IMR-90 (cell line): ENCODE measurements at regions not wholly inside any gene's neighbourhood (a gene's known extent, or its start where the extent isn't known, plus 50 kb on each side); places are given as distances from the start of the nearest gene placed in this dataset.

Experiments used
- ATAC-seq: fragments of 200-7000 bp; cut with Tn5 transposase; 2 replicates; pipeline ENCODE4 v1.9.1; 2020; ENCODE audit warnings: low read depth, mild to moderate bottlenecking, moderate library complexity
- BruUV-seq: library from RNA; stranded (reverse); fragments of 400-500 nt; replicated peaks from 2 replicates; lab custom pipeline; 2021; lab: Mats Ljungman, UMichigan
- CTCF ChIA-PET: fragments of 300-600 bp; formaldehyde crosslinking; extraction: SDS; loops from one replicate; lab custom pipeline; 2021; ENCODE audit warnings: antibody characterized with exemption; lab: Yijun Ruan, JAX
- POLR2A ChIA-PET: fragments of 300-600 bp; sonication (Branson Sonifier 250); formaldehyde crosslinking; loops from one replicate; lab custom pipeline; 2022; ENCODE audit warnings: antibody characterized with exemption; ENCODE audit not compliant: unreplicated experiment; lab: Charles Lee
- DNase-seq: peaks from one replicate; pipeline ENCODE4 v3.0.0; 2013
- H2AFZ ChIP-seq: replicated peaks from 2 replicates; pipeline ENCODE3; 2013; ENCODE audit warnings: low read length, mild to moderate bottlenecking; ENCODE audit not compliant: poor library complexity
- H2AK5ac ChIP-seq: 2 replicates; pipeline ENCODE4 v1.6.1; 2013; ENCODE audit warnings: low read depth, low read length, inconsistent platforms
- H2AK9ac ChIP-seq: replicated peaks from 2 replicates; pipeline ENCODE3; 2013; ENCODE audit warnings: mild to moderate bottlenecking, low read depth, low read length, moderate library complexity; ENCODE audit not compliant: poor library complexity
- H2BK120ac ChIP-seq: 2 replicates; pipeline ENCODE4 v1.6.1; 2013; ENCODE audit warnings: low read depth, low read length, inconsistent platforms
- H2BK15ac ChIP-seq: 3 replicates; pipeline ENCODE4 v1.6.1; 2013; ENCODE audit warnings: low read depth, low read length, inconsistent platforms
- H2BK20ac ChIP-seq: 2 replicates; pipeline ENCODE4 v1.6.1; 2013; ENCODE audit warnings: low read depth, mild to moderate bottlenecking, inconsistent platforms, low read length, moderate library complexity
- H2BK5ac ChIP-seq: 2 replicates; pipeline ENCODE4 v1.6.1; 2013; ENCODE audit warnings: mild to moderate bottlenecking, low read depth, low read length, inconsistent platforms; ENCODE audit not compliant: poor library complexity, severe bottlenecking
- H3K14ac ChIP-seq: replicated peaks from 2 replicates; pipeline ENCODE4 v1.6.1; 2013; ENCODE audit warnings: low read depth, low read length, inconsistent platforms
- H3K18ac ChIP-seq: 2 replicates; pipeline ENCODE4 v1.6.1; 2013; ENCODE audit warnings: low read depth, low read length, control low read depth
- H3K23ac ChIP-seq: 2 replicates; pipeline ENCODE4 v1.6.1; 2013; ENCODE audit warnings: low read depth, low read length, inconsistent platforms
- H3K27ac ChIP-seq: 2 replicates; pipeline ENCODE4 v1.5.1; 2013; ENCODE audit warnings: mild to moderate bottlenecking, control low read depth, low read length; ENCODE audit not compliant: insufficient read depth
- H3K27me3 ChIP-seq: 2 replicates; pipeline ENCODE4 v1.6.1; 2013; ENCODE audit warnings: low read length; ENCODE audit not compliant: control insufficient read depth, insufficient read depth
- H3K36me3 ChIP-seq: 2 replicates; pipeline ENCODE4 v1.6.1; 2013; ENCODE audit warnings: low read length, mixed read lengths; ENCODE audit not compliant: control insufficient read depth, insufficient read depth
- H3K4ac ChIP-seq: 2 replicates; pipeline ENCODE4 v1.6.1; 2013; ENCODE audit warnings: low read depth, low read length, inconsistent platforms
- H3K4me1 ChIP-seq: 2 replicates; pipeline ENCODE4 v1.6.1; 2013; ENCODE audit warnings: low read length, mixed read lengths; ENCODE audit not compliant: control insufficient read depth, insufficient read depth
- H3K4me2 ChIP-seq: 2 replicates; pipeline ENCODE4 v1.6.1; 2013; ENCODE audit warnings: low read depth, mild to moderate bottlenecking, control low read depth, low read length, moderate library complexity
- H3K4me3 ChIP-seq: 2 replicates; pipeline ENCODE4 v1.5.1; 2013; ENCODE audit warnings: low read depth, mild to moderate bottlenecking, control low read depth, low read length, moderate library complexity; ENCODE audit not compliant: insufficient read depth
- H3K56ac ChIP-seq: 2 replicates; pipeline ENCODE4 v1.6.1; 2013; ENCODE audit warnings: low read length, inconsistent platforms; ENCODE audit not compliant: insufficient read depth; ENCODE audit errors: extremely low read depth
- H3K79me1 ChIP-seq, 2 experiments: 2 replicates each; pipeline ENCODE4 v1.6.1; 2013; ENCODE audit warnings: low read length in 2 of 2, inconsistent platforms in 1 of 2, low read depth in 1 of 2
- H3K9ac ChIP-seq: 2 replicates; pipeline ENCODE4 v1.6.1; 2013; ENCODE audit warnings: low read depth, low read length, control low read depth
- H3K9me1 ChIP-seq: 2 replicates; pipeline ENCODE4 v1.6.1; 2013; ENCODE audit warnings: low read length, inconsistent platforms; ENCODE audit not compliant: insufficient read depth
- H3K9me3 ChIP-seq: 2 replicates; pipeline ENCODE4 v1.6.1; 2013; ENCODE audit warnings: low read length; ENCODE audit not compliant: control insufficient read depth, insufficient read depth
- H4K20me1 ChIP-seq: 2 replicates; pipeline ENCODE4 v1.6.1; 2013; ENCODE audit warnings: low read length, inconsistent platforms; ENCODE audit not compliant: insufficient read depth
- H4K5ac ChIP-seq: 2 replicates; pipeline ENCODE4 v1.6.1; 2013; ENCODE audit warnings: mild to moderate bottlenecking, low read depth, low read length, control low read depth
- H4K8ac ChIP-seq, 2 experiments: 2 replicates each; pipeline ENCODE4 v1.6.1; 2013; ENCODE audit warnings: low read depth in 2 of 2, low read length in 2 of 2, control low read depth in 1 of 2, inconsistent platforms in 1 of 2
- H4K91ac ChIP-seq: 2 replicates; pipeline ENCODE4 v1.6.1; 2013; ENCODE audit warnings: low read depth, low read length, inconsistent platforms; ENCODE audit not compliant: insufficient read depth
- BHLHE40 ChIP-seq: fragments of 150-350 bp; IDR thresholded peaks from 2 replicates; pipeline ENCODE4 v1.6.1; 2016; ENCODE audit warnings: mild to moderate bottlenecking, low read depth, low read length
- CEBPB ChIP-seq: IDR thresholded peaks from 2 replicates; pipeline ENCODE4 v1.6.1; 2012; ENCODE audit warnings: low read depth, low read length, improper control_type of control experiment
- CHD1 ChIP-seq: IDR thresholded peaks from 2 replicates; pipeline ENCODE4 v1.6.1; 2012; ENCODE audit warnings: low read depth, low read length, improper control_type of control experiment
- ELK1 ChIP-seq: fragments of 150-350 bp; IDR thresholded peaks from 2 replicates; pipeline ENCODE4 v1.6.1; 2016; ENCODE audit warnings: low read depth, mild to moderate bottlenecking, low read length, moderate library complexity, borderline replicate concordance
- MAZ ChIP-seq: IDR thresholded peaks from 2 replicates; pipeline ENCODE4 v1.6.1; 2012; ENCODE audit warnings: low read depth, mild to moderate bottlenecking, low read length, improper control_type of control experiment, moderate library complexity, borderline replicate concordance
- POLR2A ChIP-seq: IDR thresholded peaks from 2 replicates; pipeline ENCODE4 v1.6.1; 2012; ENCODE audit warnings: mild to moderate bottlenecking, low read depth, low read length
- RAD21 ChIP-seq: IDR thresholded peaks from 2 replicates; pipeline ENCODE4 v1.6.1; 2012; ENCODE audit warnings: low read length, improper control_type of control experiment
- RCOR1 ChIP-seq: IDR thresholded peaks from 2 replicates; pipeline ENCODE4 v1.6.1; 2012; ENCODE audit warnings: mild to moderate bottlenecking, low read length, improper control_type of control experiment; ENCODE audit not compliant: insufficient replicate concordance
- RFX5 ChIP-seq: IDR thresholded peaks from 2 replicates; pipeline ENCODE4 v1.8.0; 2012; ENCODE audit warnings: low read depth, mild to moderate bottlenecking, low read length, moderate library complexity
- SMC3 ChIP-seq: fragments of 150-350 bp; IDR thresholded peaks from 2 replicates; pipeline ENCODE4 v1.6.1; 2016; ENCODE audit warnings: low read depth, mild to moderate bottlenecking, antibody characterized with exemption, low read length, moderate library complexity
- USF2 ChIP-seq: fragments of 150-350 bp; IDR thresholded peaks from 2 replicates; pipeline ENCODE4 v1.6.1; 2017; ENCODE audit warnings: mild to moderate bottlenecking, antibody characterized with exemption, low read length, low read depth
- WGBS, 2 experiments: methylation state at CpG; one replicate each; pipeline versions ENCODE4 v1.1.5 to v1.1.7; 2013; ENCODE audit warnings: missing lambda C conversion rate in 2 of 2; ENCODE audit not compliant: insufficient read length in 1 of 2; ENCODE audit errors: extremely low coverage in 2 of 2; 5-methylcytosine and 5-hydroxymethylcytosine counted together
- dilution Hi-C: fragments of 300-500 bp; cut with HindIII; formaldehyde crosslinking; loops from one replicate; pipeline ENCODE4 v1.14.3; 2018; ENCODE audit warnings: low sequenced_read_pairs; ENCODE audit not compliant: unreplicated experiment
- in situ Hi-C: fragments of 300-500 bp; cut with MboI; formaldehyde crosslinking; loops from 3 replicates; pipeline ENCODE4 v1.14.3; 2019; ENCODE audit warnings: low sequenced_read_pairs, inconsistent platforms, mixed read lengths
- intact Hi-C: fragments of 100-400 bp; cut with micrococcal nuclease; formaldehyde crosslinking; loops from 2 replicates; pipeline ENCODE4 v1.10.0; 2022

- no peak overlapping the region for H3K9ac ChIP-seq
- ATAC-seq (no peak), DNase-seq (no peak)
- no peak overlapping the region for H2BK120ac ChIP-seq
- H3K79me1 ChIP-seq, result no peaks in the 10 kb centered on the region
- H3K36me3 ChIP-seq, result no peaks in the 10 kb centered on the region
- no peak overlapping the region for H4K91ac ChIP-seq
- H3K18ac ChIP-seq, result no peak overlapping the region
- no peak overlapping the region for H4K5ac ChIP-seq
- no peaks in the 10 kb centered on the region for H3K4me1 ChIP-seq
- H3K27ac ChIP-seq, result no peak overlapping the region
- POLR2A ChIA-PET, result no interaction called here
- dilution Hi-C loops (no loop called here), in situ Hi-C loops (loop anchor here (25.0 kb wide), 1 partner anchor 1624 kb away; no protein-coding TSS in a partner anchor), intact Hi-C loops (loop anchor here (10.0 kb wide), 1 partner anchor 1057 kb away; no protein-coding TSS in a partner anchor)
- H4K8ac ChIP-seq, result no peak overlapping the region
- no TSS peak for BruUV-seq
- CTCF ChIA-PET, result no interaction called here
- H2AFZ ChIP-seq, result no peak overlapping the region
- H3K4me3 ChIP-seq, result no peak overlapping the region
- no peak overlapping the region for H2BK5ac ChIP-seq
- H2AK5ac ChIP-seq, result no peak overlapping the region
- no peak overlapping the region for H3K56ac ChIP-seq
- H2BK15ac ChIP-seq, result no peak overlapping the region
- H3K4me2 ChIP-seq, result no peak overlapping the region
- H3K23ac ChIP-seq, result no peak overlapping the region
- no peak overlapping the region for H2BK20ac ChIP-seq
- H3K9me3 ChIP-seq, result no peaks in the 10 kb centered on the region
- no peak overlapping the region for H2AK9ac ChIP-seq
- no peak overlapping the region for H3K4ac ChIP-seq
- no peaks in the 10 kb centered on the region for H3K27me3 ChIP-seq
- WGBS, 2 experiments, result no CpG with 5 or more reads among the region's 3 CpGs
- TF ChIP-seq CHD1 (no peak), RFX5 (no peak), RAD21 (no peak), USF2 (no peak), SMC3 (no peak), CEBPB (no peak), ELK1 (no peak), RCOR1 (no peak), POLR2A (no peak), MAZ (no peak), BHLHE40 (no peak)
- no peak overlapping the region for H3K14ac ChIP-seq
- no peaks in the 10 kb centered on the region for H3K9me1 ChIP-seq
- H4K20me1 ChIP-seq, result no peaks in the 10 kb centered on the region
Observed at GRCh38 chr6:99111590-99111989, 163.8 kb upstream of the FBXL4 start.
